HEK293 (cell line): ENCODE measurements at regions not wholly inside any gene's neighbourhood (a gene's known extent, or its start where the extent isn't known, plus 50 kb on each side); places are given as distances from the start of the nearest gene placed in this dataset.
"Not testable (repeated sequence)": the region's sequence is repeated elsewhere in the genome, so short reads cannot be mapped to it uniquely, and the experiment has no call there.

ENCODE experiments used
- CTCF ChIA-PET: fragments of 350-600 bp; formaldehyde crosslinking; extraction: SDS; loops from one replicate; lab custom pipeline; 2021; ENCODE audit warnings: antibody characterized with exemption; lab: Yijun Ruan, JAX
- POLR2A ChIA-PET: fragments of 300-600 bp; formaldehyde crosslinking; extraction: SDS; loops from one replicate; lab custom pipeline; 2020; ENCODE audit warnings: antibody characterized with exemption, inconsistent platforms; lab: Yijun Ruan, JAX
- H3K27ac ChIP-seq: fragments of 200-500 bp; sonication (Bioruptor generic); 2 replicates; pipeline ENCODE4 v1.5.1; 2014; ENCODE audit warnings: low read depth, low read length, control low read depth, inconsistent platforms; ENCODE audit errors: extremely low read depth
- H3K36me3 ChIP-seq, 2 experiments: fragments of 200-500 bp in 1 of 2; sonication (Bioruptor generic) in 1 of 2; 1 replicate in 1 of 2; 2 replicates in 1 of 2; pipeline ENCODE4 v1.5.1; 2014 to 2017; ENCODE audit warnings: inconsistent platforms in 2 of 2, low read length in 2 of 2; ENCODE audit not compliant: control insufficient read depth in 2 of 2, insufficient read depth in 1 of 2
- H3K4me1 ChIP-seq: fragments of 200-500 bp; sonication (Bioruptor generic); 2 replicates; pipeline ENCODE4 v1.5.1; 2014; ENCODE audit warnings: mild to moderate bottlenecking, low read length, inconsistent platforms; ENCODE audit not compliant: control insufficient read depth, insufficient read depth
- H3K4me3 ChIP-seq: 2 replicates; pipeline ENCODE4 v1.5.1; 2011; ENCODE audit warnings: low read depth, mild to moderate bottlenecking, control low read depth, low read length, moderate library complexity
- H3K9me3 ChIP-seq: fragments of 200-500 bp; sonication (Bioruptor generic); 2 replicates; pipeline ENCODE4 v1.5.1; 2014; ENCODE audit warnings: low read depth, low read length, inconsistent platforms; ENCODE audit not compliant: control insufficient read depth, insufficient read depth
- CTCF ChIP-seq: fragments of 450-650 bp; formaldehyde crosslinking; IDR thresholded peaks from 2 replicates; pipeline ENCODE4 v1.5.1; 2016; ENCODE audit warnings: missing biosample characterization, missing genetic modification characterization
- GLI4 ChIP-seq: fragments of 450-650 bp; formaldehyde crosslinking; IDR thresholded peaks from 2 replicates; pipeline ENCODE4 v1.5.1; 2016; ENCODE audit warnings: missing biosample characterization, missing genetic modification characterization
- KLF10 ChIP-seq: fragments of 450-650 bp; IDR thresholded peaks from 2 replicates; pipeline ENCODE4 v1.5.1; 2018; ENCODE audit warnings: missing biosample characterization, mild to moderate bottlenecking, missing genetic modification characterization
- KLF16 ChIP-seq: fragments of 450-650 bp; formaldehyde crosslinking; IDR thresholded peaks from 2 replicates; pipeline ENCODE4 v1.5.1; 2017; ENCODE audit warnings: missing biosample characterization, missing genetic modification characterization
- OSR2 ChIP-seq: fragments of 450-650 bp; formaldehyde crosslinking; IDR thresholded peaks from 2 replicates; pipeline ENCODE4 v1.5.1; 2016; ENCODE audit warnings: missing biosample characterization, missing genetic modification characterization
- YY1 ChIP-seq: fragments of 450-650 bp; formaldehyde crosslinking; IDR thresholded peaks from 2 replicates; pipeline ENCODE4 v1.5.1; 2018; ENCODE audit warnings: missing biosample characterization, missing genetic modification characterization
- ZBTB7A ChIP-seq: fragments of 450-650 bp; formaldehyde crosslinking; IDR thresholded peaks from 2 replicates; pipeline ENCODE4 v1.5.1; 2016; ENCODE audit warnings: low read depth, missing biosample characterization, missing genetic modification characterization
- ZNF10 ChIP-seq: fragments of 450-650 bp; formaldehyde crosslinking; IDR thresholded peaks from 2 replicates; pipeline ENCODE4 v1.5.1; 2017; ENCODE audit warnings: missing biosample characterization, missing genetic modification characterization
- ZNF112 ChIP-seq: fragments of 450-650 bp; formaldehyde crosslinking; IDR thresholded peaks from 2 replicates; pipeline ENCODE4 v1.5.0; 2017; ENCODE audit warnings: missing biosample characterization, missing genetic modification characterization
- ZNF2 ChIP-seq: fragments of 450-650 bp; formaldehyde crosslinking; IDR thresholded peaks from 2 replicates; pipeline ENCODE4 v1.5.1; 2016; ENCODE audit warnings: missing biosample characterization, missing genetic modification characterization
- ZNF404 ChIP-seq: fragments of 450-650 bp; formaldehyde crosslinking; IDR thresholded peaks from 2 replicates; pipeline ENCODE4 v1.5.1; 2017; ENCODE audit warnings: missing biosample characterization, missing genetic modification characterization
- ZNF433 ChIP-seq: fragments of 450-650 bp; formaldehyde crosslinking; IDR thresholded peaks from 2 replicates; pipeline ENCODE4 v1.5.1; 2016; ENCODE audit warnings: missing biosample characterization, missing genetic modification characterization, low read depth
- ZNF473 ChIP-seq: fragments of 450-650 bp; formaldehyde crosslinking; IDR thresholded peaks from 2 replicates; pipeline ENCODE4 v1.5.1; 2017; ENCODE audit warnings: missing biosample characterization, missing genetic modification characterization
- ZNF544 ChIP-seq: fragments of 450-650 bp; formaldehyde crosslinking; IDR thresholded peaks from 2 replicates; pipeline ENCODE4 v1.5.0; 2017; ENCODE audit warnings: missing biosample characterization, missing genetic modification characterization
- ZNF621 ChIP-seq: fragments of 450-650 bp; formaldehyde crosslinking; IDR thresholded peaks from 2 replicates; pipeline ENCODE4 v1.5.1; 2017; ENCODE audit warnings: missing biosample characterization, missing genetic modification characterization
- ZNF639 ChIP-seq: fragments of 450-650 bp; formaldehyde crosslinking; IDR thresholded peaks from 2 replicates; pipeline ENCODE4 v1.5.1; 2016; ENCODE audit warnings: missing biosample characterization, missing genetic modification characterization
- ZNF701 ChIP-seq: fragments of 450-650 bp; formaldehyde crosslinking; IDR thresholded peaks from 2 replicates; pipeline ENCODE4 v1.5.1; 2016; ENCODE audit warnings: missing biosample characterization, missing genetic modification characterization
- ZNF785 ChIP-seq: fragments of 450-650 bp; formaldehyde crosslinking; IDR thresholded peaks from 2 replicates; pipeline ENCODE4 v1.5.1; 2016; ENCODE audit warnings: missing biosample characterization, missing genetic modification characterization
- TF ChIP-seq, protein P1 (sequence below): fragments of 450-650 bp; formaldehyde crosslinking; IDR thresholded peaks from 2 replicates; pipeline ENCODE4 v1.5.1; 2016; ENCODE audit warnings: missing biosample characterization, missing genetic modification characterization
- TF ChIP-seq, protein P2 (sequence below): fragments of 450-650 bp; formaldehyde crosslinking; conservative IDR thresholded peaks from 2 replicates; pipeline ENCODE4 v1.5.1; 2016; ENCODE audit warnings: low read depth, missing biosample characterization, missing genetic modification characterization

- TF ChIP-seq KLF16 (tag by site-specific recombination) = no peak
- TF ChIP-seq ZNF621 = no peak
- TF ChIP-seq ZNF433 (tag by site-specific recombination) = no peak
- no peak for TF ChIP-seq ZNF2
These were observed 562.2 kb downstream of the HTR1A start (continued) for GRCh38 chr5:63400079-63400478.

DNA sequence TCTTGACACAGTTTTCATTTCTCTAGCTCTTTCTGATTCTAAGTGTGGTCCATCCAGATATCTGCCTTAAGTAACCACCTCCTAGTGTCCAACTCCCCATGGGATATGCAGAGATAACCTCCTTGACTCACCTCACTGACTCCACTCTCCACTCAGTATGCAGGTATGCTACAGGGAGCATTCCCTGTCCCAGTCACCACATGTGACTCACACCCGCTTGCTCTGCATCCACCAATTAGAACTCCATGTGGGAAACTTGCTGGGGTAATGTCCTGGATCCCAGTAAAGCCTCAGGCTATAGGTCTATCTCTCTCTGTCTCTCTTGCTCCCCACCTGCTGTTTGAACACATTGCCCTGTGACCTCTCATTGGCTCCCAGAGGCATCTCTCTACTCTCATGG is 563.9 kb downstream of the HTR1A start:
- no peaks in the 10 kb centered on the region for H3K36me3 ChIP-seq
- H3K9me3 ChIP-seq = no peaks in the 10 kb centered on the region
- POLR2A ChIA-PET = no interaction called here
- H3K4me1 ChIP-seq = no peaks in the 10 kb centered on the region
- H3K27ac ChIP-seq = no peak overlapping the region
- CTCF ChIA-PET = no interaction called here
- no peak overlapping the region for H3K4me3 ChIP-seq
- no peak for TF ChIP-seq GLI4
- TF ChIP-seq ZBTB7A (tag by site-specific recombination) = no peak
- no peak for TF ChIP-seq ZNF10 (tag by site-specific recombination)
- TF ChIP-seq, protein P1, sequence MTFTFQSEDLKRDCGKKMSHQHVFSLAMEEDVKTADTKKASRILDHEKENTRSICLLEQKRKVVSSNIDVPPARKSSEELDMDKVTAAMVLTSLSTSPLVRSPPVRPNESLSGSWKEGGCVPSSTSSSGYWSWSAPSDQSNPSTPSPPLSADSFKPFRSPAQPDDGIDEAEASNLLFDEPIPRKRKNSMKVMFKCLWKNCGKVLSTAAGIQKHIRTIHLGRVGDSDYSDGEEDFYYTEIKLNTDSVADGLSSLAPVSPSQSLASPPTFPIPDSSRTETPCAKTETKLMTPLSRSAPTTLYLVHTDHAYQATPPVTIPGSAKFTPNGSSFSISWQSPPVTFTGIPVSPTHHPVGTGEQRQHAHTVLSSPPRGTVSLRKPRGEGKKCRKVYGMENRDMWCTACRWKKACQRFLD (tag by site-specific recombination) = no peak
- TF ChIP-seq ZNF433 (tag by site-specific recombination) = no peak
- TF ChIP-seq OSR2 (tag by site-specific recombination) = no peak
- no peak for TF ChIP-seq ZNF639
- TF ChIP-seq ZNF404 = no peak
- no peak for TF ChIP-seq ZNF473 (tag by site-specific recombination)
- no peak for TF ChIP-seq YY1 (tag by site-specific recombination)

DNA sequence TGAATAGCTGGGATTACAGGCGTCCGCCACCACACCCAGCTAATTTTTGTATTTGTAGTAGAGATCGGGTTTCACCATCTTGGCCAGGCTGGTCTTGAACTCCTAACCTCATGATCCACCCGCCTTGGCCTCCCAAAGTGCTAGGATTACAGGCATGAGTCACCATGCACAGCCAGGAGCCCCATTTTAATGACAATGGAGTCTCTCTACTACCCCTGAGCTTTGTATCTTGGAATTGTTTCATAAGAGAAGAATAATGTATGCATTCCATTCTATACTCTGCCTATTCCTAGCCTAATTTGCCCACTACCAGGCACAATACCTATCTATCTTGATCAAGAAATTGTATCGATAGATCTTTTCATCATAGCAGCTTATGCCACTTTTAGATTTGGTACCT is 574.1 kb downstream of the HTR1A start:
- POLR2A ChIA-PET, H3K4me1 ChIP-seq, H3K27ac ChIP-seq, H3K36me3 ChIP-seq, H3K4me3 ChIP-seq, H3K9me3 ChIP-seq: not testable (repeated sequence)
- CTCF ChIA-PET = interaction anchor here (0.8 to 1.8 kb wide), 2 partner anchors 13 to 14 kb away, joined by 3 to 4 read pairs; no protein-coding TSS in a partner anchor

DNA sequence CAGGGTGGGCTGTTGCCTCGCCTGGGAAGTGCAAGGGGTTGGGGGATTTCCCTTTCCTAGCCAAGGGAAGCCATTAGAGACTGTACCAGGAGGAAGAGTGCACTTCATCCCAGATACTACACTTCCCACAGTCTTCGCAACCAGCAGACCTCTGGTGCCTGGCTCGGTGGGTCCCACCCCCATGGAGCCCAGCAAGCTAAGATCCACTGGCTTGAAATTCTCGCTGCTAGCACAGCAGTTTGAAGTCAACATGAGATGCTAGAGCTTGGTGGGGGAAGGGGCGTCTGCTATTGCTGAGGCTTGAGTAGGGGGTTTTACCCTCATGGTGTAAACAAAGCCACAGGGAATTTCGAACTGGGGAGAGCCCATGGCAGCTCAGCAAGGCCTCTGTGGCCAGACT is 586.4 kb downstream of the HTR1A start:
- Histone ChIP-seq H3K27ac (no peak overlapping the region), H3K4me1 (no peaks in the 10 kb centered on the region), H3K36me3 (no peaks in the 10 kb centered on the region)
- POLR2A ChIA-PET = no interaction called here
- CTCF ChIA-PET = interaction anchor here (0.5 to 0.7 kb wide), 2 partner anchors 159 to 516 kb away, joined by 3 read pairs; no protein-coding TSS in a partner anchor
- no peak for TF ChIP-seq ZNF544 (tag by site-specific recombination)
- TF ChIP-seq ZNF785 = no peak
- TF ChIP-seq ZNF112 = no peak
- no peak for TF ChIP-seq CTCF
- TF ChIP-seq, protein P2, sequence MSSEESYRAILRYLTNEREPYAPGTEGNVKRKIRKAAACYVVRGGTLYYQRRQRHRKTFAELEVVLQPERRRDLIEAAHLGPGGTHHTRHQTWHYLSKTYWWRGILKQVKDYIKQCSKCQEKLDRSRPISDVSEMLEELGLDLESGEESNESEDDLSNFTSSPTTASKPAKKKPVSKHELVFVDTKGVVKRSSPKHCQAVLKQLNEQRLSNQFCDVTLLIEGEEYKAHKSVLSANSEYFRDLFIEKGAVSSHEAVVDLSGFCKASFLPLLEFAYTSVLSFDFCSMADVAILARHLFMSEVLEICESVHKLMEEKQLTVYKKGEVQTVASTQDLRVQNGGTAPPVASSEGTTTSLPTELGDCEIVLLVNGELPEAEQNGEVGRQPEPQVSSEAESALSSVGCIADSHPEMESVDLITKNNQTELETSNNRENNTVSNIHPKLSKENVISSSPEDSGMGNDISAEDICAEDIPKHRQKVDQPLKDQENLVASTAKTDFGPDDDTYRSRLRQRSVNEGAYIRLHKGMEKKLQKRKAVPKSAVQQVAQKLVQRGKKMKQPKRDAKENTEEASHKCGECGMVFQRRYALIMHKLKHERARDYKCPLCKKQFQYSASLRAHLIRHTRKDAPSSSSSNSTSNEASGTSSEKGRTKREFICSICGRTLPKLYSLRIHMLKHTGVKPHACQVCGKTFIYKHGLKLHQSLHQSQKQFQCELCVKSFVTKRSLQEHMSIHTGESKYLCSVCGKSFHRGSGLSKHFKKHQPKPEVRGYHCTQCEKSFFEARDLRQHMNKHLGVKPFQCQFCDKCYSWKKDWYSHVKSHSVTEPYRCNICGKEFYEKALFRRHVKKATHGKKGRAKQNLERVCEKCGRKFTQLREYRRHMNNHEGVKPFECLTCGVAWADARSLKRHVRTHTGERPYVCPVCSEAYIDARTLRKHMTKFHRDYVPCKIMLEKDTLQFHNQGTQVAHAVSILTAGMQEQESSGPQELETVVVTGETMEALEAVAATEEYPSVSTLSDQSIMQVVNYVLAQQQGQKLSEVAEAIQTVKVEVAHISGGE (tag by site-specific recombination) = no peak
- TF ChIP-seq ZNF701 (tag by site-specific recombination) = no peak
- no peak for TF ChIP-seq ZNF2
- no peak for TF ChIP-seq KLF10 (tag by site-specific recombination)
- TF ChIP-seq, all 188 proteins: peak for 0
- H3K9me3 ChIP-seq = no peaks in the 10 kb centered on the region
- no peak overlapping the region for H3K4me3 ChIP-seq
